Sigmoid colon (tissue), 4 donors: ENCODE measurements at regions not wholly inside any gene's neighbourhood (a gene's known extent, or its start where the extent isn't known, plus 50 kb on each side); places are given as distances from the start of the nearest gene placed in this dataset.

ENCODE experiments used
- EP300 ChIP-seq, 4 donors: sonication (generic); formaldehyde crosslinking; IDR thresholded peaks; one replicate each; pipeline ENCODE4 v1.6.1; 2017; ENCODE audit warnings: antibody characterized with exemption in 4 of 4
- POLR2A ChIP-seq, 2 donors: fragments of 450-650 bp; IDR thresholded peaks; one replicate each; pipeline ENCODE4 v1.6.1; 2016; ENCODE audit warnings: antibody characterized with exemption in 2 of 2, mild to moderate bottlenecking in 2 of 2, moderate library complexity in 2 of 2

DNA sequence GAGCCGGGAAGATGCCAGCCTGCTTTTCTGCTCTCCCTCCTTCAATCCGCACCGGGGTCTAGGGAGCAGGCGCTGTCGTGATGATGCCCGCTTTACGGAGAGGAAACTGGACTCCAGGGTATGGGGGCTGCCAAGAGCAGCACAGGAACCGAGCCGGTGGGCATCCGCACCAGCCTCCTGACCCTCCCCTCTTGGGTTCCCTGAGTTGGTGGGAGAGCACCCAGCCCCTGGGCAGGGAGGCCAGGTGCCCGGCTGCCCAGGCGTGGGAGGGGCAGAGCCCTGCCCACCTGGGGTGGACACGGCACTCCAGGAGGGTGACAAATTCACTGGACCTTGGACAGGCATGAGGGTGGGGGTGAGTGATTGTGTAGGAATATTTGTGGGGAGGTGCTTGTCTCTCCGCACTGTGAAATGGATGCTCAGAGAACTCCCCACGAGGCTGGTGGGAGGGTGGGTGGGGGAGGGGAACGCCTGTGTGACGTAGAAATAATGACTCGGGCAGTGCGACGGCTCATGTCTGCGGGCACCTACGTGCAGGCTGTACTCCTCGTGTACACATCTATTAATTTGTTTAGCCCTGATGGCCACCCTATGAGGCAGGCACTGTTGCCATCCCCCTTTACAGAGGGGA, 173.4 kb downstream of the BMP7 start:
- no peak for TF ChIP-seq POLR2A (IDR thresholded peaks at IDR 0.05)
- no peak for TF ChIP-seq EP300 (IDR thresholded peaks at IDR 0.05)
